Hepatocyte (in vitro differentiated cells): ENCODE measurements at regions not wholly inside any gene's neighbourhood (a gene's known extent, or its start where the extent isn't known, plus 50 kb on each side); places are given as distances from the start of the nearest gene placed in this dataset.

Source experiments
- DNase-seq: peaks from one replicate; pipeline ENCODE4 v3.0.0-alpha.2; 2016; ENCODE audit warnings: low spot score
- H2AFZ ChIP-seq: fragments of 200-600 bp; sonication (generic); 2 replicates; pipeline ENCODE4 v1.6.0; 2016; ENCODE audit warnings: antibody characterized with exemption, mild to moderate bottlenecking
- H3K27ac ChIP-seq: fragments of 200-600 bp; sonication (generic); 2 replicates; pipeline ENCODE4 v1.5.1; 2016; ENCODE audit warnings: mild to moderate bottlenecking
- H3K27me3 ChIP-seq: fragments of 200-600 bp; sonication (generic); 2 replicates; pipeline ENCODE4 v1.6.1; 2016
- H3K36me3 ChIP-seq: fragments of 200-600 bp; sonication (generic); replicated peaks from 2 replicates; pipeline ENCODE4 v1.5.1; 2016; ENCODE audit warnings: low read depth; ENCODE audit not compliant: insufficient read depth
- H3K4me1 ChIP-seq: fragments of 200-600 bp; sonication (generic); 2 replicates; pipeline ENCODE4 v1.5.1; 2016; ENCODE audit warnings: mild to moderate bottlenecking, moderate library complexity; ENCODE audit not compliant: insufficient read depth
- H3K4me2 ChIP-seq: fragments of 200-600 bp; sonication (generic); 2 replicates; pipeline ENCODE4 v1.6.0; 2016
- H3K4me3 ChIP-seq: fragments of 200-600 bp; sonication (generic); 2 replicates; pipeline ENCODE4 v1.5.1; 2016; ENCODE audit warnings: mild to moderate bottlenecking
- H3K79me2 ChIP-seq: fragments of 200-600 bp; sonication (generic); 2 replicates; pipeline ENCODE4 v1.6.0; 2017; ENCODE audit warnings: mild to moderate bottlenecking
- H3K9me2 ChIP-seq: fragments of 200-600 bp; sonication (generic); replicated peaks from 2 replicates; pipeline ENCODE4 v1.6.0; 2017; ENCODE audit warnings: mild to moderate bottlenecking; ENCODE audit not compliant: insufficient read depth
- H3K9me3 ChIP-seq: fragments of 200-600 bp; sonication (generic); 2 replicates; pipeline ENCODE4 v1.5.1; 2016; ENCODE audit warnings: low read depth, mild to moderate bottlenecking
- H4K20me1 ChIP-seq: fragments of 200-600 bp; sonication (generic); 2 replicates; pipeline ENCODE4 v1.6.0; 2016; ENCODE audit warnings: mild to moderate bottlenecking; ENCODE audit not compliant: insufficient read depth, poor library complexity, severe bottlenecking
- EZH2 ChIP-seq: fragments of 200-600 bp; sonication (generic); IDR thresholded peaks from 2 replicates; pipeline ENCODE4 v1.6.1; 2016; ENCODE audit warnings: antibody characterized with exemption, mild to moderate bottlenecking, borderline replicate concordance
- EZH2phosphoT487 ChIP-seq: fragments of 200-600 bp; sonication (generic); IDR thresholded peaks from one replicate; pipeline ENCODE4 v1.6.1; 2018; ENCODE audit warnings: antibody characterized with exemption, mild to moderate bottlenecking, low read depth, moderate library complexity; ENCODE audit not compliant: unreplicated experiment, severe bottlenecking
- WGBS: methylation state at CpG from one replicate; pipeline ENCODE4 v1.1.6; 2016; ENCODE audit warnings: low lambda C conversion rate; ENCODE audit errors: missing lambda C conversion rate; 5-methylcytosine and 5-hydroxymethylcytosine counted together
- TF ChIP-seq, protein P1 (sequence below): fragments of 200-600 bp; sonication (generic); IDR thresholded peaks from 2 replicates; pipeline ENCODE4 v1.5.1; 2016; ENCODE audit warnings: antibody characterized with exemption, mild to moderate bottlenecking; ENCODE audit not compliant: poor library complexity

DNA sequence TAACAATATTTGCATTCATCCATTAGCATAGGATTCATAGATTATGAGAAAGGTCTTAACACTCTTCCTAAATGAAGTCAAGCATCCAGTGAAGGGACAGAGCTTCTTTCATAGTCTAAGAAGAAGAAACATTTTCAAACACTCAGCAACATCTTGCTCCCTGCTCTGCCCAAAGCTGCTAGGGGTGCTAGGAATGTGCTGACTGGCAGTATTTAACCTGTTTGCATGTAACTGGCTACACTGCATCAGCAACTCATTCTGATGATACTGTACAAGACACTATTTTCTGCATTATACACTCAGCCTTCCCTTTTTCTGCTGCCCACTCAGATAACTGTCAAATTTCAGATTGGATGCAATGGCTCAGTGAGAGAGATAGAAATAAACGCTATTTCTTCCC lies 495.1 kb upstream of the ARID1B start:
- Histone ChIP-seq H3K4me3 (no peak overlapping the region), H3K4me1 (no peaks in the 10 kb centered on the region), H3K27ac (no peak overlapping the region), H3K79me2 (no peaks in the 10 kb centered on the region), H3K4me2 (no peak overlapping the region), H3K9me2 (no peaks in the 10 kb centered on the region), H4K20me1 (no peaks in the 10 kb centered on the region), H3K9me3 (no peaks in the 10 kb centered on the region), H2AFZ (no peak overlapping the region), H3K27me3 (no peaks in the 10 kb centered on the region), H3K36me3 (no peaks in the 10 kb centered on the region)
- DNase-seq = no peak
- WGBS = 71% methylated on average over 1 of the region's 1 CpG
- TF ChIP-seq EZH2phosphoT487 (no peak), EZH2 (no peak)
- TF ChIP-seq, protein P1, sequence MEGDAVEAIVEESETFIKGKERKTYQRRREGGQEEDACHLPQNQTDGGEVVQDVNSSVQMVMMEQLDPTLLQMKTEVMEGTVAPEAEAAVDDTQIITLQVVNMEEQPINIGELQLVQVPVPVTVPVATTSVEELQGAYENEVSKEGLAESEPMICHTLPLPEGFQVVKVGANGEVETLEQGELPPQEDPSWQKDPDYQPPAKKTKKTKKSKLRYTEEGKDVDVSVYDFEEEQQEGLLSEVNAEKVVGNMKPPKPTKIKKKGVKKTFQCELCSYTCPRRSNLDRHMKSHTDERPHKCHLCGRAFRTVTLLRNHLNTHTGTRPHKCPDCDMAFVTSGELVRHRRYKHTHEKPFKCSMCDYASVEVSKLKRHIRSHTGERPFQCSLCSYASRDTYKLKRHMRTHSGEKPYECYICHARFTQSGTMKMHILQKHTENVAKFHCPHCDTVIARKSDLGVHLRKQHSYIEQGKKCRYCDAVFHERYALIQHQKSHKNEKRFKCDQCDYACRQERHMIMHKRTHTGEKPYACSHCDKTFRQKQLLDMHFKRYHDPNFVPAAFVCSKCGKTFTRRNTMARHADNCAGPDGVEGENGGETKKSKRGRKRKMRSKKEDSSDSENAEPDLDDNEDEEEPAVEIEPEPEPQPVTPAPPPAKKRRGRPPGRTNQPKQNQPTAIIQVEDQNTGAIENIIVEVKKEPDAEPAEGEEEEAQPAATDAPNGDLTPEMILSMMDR = no peak

DNA sequence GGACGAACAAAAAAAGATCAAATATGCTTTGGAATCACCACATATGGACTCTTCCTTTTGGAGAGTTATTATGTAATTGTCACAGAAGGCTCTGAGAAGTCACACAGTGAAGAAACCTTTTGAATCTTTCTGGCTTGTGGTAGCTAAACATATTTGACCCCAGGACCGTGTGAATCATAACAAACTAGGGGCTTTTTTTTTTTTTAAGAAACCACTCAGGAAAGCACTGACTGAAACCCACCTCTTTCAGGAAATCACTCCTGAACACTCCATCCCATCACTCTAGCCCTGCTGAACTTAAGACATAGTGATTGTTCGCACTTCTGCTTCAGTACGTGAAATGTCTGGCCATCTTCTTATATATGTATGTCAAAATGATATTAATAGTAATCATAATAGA lies 495.9 kb upstream of the ARID1B start:
- TF ChIP-seq, protein P1 = no peak
- TF ChIP-seq EZH2phosphoT487 (no peak), EZH2 (no peak)
- H3K36me3 ChIP-seq = no peaks in the 10 kb centered on the region
- no peaks in the 10 kb centered on the region for H3K79me2 ChIP-seq
- H4K20me1 ChIP-seq = no peaks in the 10 kb centered on the region
- H3K4me2 ChIP-seq = no peak overlapping the region
- 92% methylated on average over 4 of the region's 4 CpGs for WGBS
- no peak for DNase-seq
- H2AFZ ChIP-seq = no peak overlapping the region
- no peaks in the 10 kb centered on the region for H3K4me1 ChIP-seq
- H3K4me3 ChIP-seq = no peak overlapping the region
- H3K27ac ChIP-seq = no peak overlapping the region
- no peaks in the 10 kb centered on the region for H3K27me3 ChIP-seq
- H3K9me3 ChIP-seq = no peaks in the 10 kb centered on the region
- H3K9me2 ChIP-seq = no peaks in the 10 kb centered on the region

- no peaks in the 10 kb centered on the region for H3K9me3 ChIP-seq
- no peaks in the 10 kb centered on the region for H3K9me2 ChIP-seq
- H2AFZ ChIP-seq = no peak overlapping the region
- H3K36me3 ChIP-seq = no peaks in the 10 kb centered on the region
- H3K27me3 ChIP-seq = no peaks in the 10 kb centered on the region
- no peak overlapping the region for H3K27ac ChIP-seq
- H3K4me3 ChIP-seq = no peak overlapping the region
- TF ChIP-seq EZH2 (no peak), EZH2phosphoT487 (no peak)
- TF ChIP-seq, protein P1 = no peak
- no peaks in the 10 kb centered on the region for H3K4me1 ChIP-seq
- no peak for DNase-seq
- no peaks in the 10 kb centered on the region for H3K79me2 ChIP-seq
- H4K20me1 ChIP-seq = no peaks in the 10 kb centered on the region
- WGBS = 77% methylated on average over 4 of the region's 4 CpGs
- no peak overlapping the region for H3K4me2 ChIP-seq
Measured at GRCh38 chr6:156280065-156280464, 497.1 kb upstream of the ARID1B start.
